GM18511 (cell line): ENCODE measurements at regions not wholly inside any gene's neighbourhood (a gene's known extent, or its start where the extent isn't known, plus 50 kb on each side); places are given as distances from the start of the nearest gene placed in this dataset.
"Not testable (repeated sequence)": the region's sequence is repeated elsewhere in the genome, so short reads cannot be mapped to it uniquely, and the experiment has no call there.

ENCODE experiments used
- ATAC-seq: cut with Tn5 transposase; IDR thresholded peaks from one replicate; pipeline ENCODE4 v1.9.1; 2021; ENCODE audit warnings: mild to moderate bottlenecking, moderate library complexity; ENCODE audit not compliant: unreplicated experiment

DNA sequence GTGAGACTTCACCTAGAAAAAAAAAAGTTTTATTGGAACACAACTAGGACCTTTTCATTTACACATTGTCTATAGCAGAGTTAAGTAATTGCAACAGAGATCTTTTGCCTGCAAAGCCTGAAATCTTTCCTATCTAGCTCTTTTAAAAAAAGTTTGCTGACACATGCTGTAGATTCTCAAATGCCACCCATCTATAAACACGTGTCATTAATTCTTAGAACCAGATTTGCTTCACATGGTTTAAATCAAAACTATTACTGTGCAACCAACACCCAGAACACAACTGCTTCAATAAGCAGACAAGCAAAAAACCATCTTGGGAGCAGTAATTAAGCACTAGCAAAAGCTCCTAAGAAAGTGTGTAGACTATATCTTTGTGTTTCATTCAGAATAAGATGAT lies 55.0 kb downstream of the OXSM start:
- no peak for ATAC-seq

DNA sequence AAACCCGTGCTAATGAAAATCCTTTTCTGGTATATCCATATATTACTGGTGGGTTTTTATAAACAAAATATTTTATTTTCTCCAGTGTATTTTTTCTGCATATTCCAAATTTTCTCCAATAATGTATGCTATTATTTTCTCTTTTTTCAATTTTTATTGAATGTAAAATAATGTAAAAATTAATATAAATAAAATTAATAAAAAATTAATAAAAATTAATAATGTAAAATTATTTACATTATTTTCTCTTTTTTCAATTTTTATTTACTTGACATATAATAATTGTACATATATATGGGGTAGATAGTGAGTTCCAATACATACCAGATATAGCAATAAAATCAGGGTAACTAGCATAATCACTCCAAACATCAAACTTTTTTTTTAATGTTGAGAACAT lies 56.4 kb downstream of the OXSM start:
- no peak for ATAC-seq

DNA sequence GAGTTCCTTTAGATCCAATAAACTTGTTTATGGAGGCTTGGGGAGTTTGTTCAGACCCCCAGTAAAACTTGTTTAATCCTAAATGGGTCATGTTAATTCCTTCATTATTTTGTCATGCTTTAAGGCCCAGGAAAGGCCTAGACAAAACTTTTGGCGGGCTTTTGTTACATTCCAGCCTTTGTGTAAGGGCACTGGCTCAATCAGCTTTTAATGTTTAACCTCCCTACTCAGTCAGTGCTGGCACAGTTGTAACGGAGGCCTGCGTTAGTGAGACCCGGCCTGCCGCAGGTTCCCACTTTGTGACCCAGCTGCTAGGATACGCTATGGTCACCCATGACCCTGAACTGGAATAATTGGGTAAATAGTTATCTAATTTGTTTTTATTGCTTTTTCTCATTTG lies 59.2 kb downstream of the OXSM start:
- no peak for ATAC-seq

DNA sequence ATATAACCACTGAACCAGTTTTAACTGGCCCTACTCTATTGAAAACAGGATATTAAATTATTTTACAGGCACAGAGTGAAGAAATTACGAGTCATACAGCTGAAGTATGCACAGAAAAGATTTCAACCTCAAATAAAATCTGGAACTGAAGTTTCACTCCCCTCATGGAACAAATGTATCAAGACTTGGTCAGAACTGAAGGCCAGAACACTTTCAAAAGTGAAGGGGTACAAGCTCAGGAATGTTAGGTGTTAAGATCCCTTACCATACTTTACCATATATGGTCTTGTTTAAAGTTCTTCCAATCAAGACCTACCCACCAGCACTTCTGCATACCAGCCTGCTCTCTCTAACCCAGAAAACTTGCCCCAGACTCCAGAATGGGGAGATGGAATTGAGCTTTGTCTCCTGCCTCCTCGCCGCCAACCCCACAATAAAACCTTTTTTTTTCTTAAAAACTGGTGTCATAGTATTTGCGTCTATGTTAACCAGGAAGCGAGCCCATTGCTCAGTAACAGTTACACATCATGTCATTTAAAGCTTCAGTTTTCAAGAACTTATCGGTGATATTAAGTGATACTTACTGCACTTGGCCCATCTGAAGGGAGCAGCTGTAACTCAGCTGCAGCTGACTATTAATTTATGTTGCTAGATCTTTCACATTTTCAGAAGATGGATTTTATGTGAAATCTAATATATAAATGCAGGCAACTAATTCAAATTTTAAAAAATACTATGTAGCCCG lies 59.9 kb downstream of the OXSM start:
- ATAC-seq, result no peak

DNA sequence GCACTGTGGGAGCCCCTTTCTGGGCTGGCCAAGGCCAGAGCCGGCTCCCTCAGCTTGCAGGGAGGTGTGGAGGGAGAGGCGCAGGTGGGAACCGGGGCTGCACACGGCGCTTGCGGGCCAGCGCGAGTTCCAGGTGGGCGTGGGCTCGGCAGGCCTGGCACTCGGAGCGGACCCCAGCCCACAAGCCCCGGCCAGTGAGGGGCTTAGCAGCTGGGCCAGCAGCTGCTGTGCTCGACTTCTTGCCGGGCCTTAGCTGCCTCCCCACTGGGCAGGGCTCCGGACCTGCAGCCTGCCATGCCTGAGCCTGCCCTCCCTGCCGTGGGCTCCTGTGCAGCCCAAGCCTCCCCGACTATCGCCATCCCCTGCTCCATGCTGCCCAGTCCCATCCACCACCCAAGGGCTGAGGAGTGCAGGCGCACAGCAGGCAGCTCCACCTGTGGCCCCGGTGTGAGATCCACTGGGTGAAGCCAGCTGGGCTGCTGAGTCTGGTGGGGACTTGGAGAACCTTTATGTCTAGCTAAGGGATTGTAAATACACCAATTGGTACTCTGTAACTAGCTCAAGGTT lies 61.9 kb downstream of the OXSM start:
- not testable (repeated sequence) for ATAC-seq

DNA sequence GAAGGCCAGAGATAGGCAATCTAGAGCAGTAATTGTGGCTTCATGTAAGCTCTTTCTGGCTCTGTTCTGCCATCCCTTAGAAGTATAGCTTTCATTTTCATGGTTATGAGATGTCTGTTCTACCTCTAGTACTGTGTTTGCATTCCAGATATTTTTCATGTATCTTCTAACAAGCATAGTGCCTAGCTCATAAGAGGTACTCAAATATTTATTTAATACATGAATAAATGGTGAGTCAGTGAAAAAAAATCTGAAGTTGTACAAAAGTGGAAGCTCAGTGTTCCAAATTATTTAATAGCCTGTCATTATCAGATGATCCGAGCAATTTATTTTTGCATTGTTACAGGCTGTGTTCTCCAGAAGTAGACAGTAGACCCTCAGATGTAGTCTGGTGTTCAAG lies 64.3 kb downstream of the OXSM start:
- ATAC-seq, result no peak

DNA sequence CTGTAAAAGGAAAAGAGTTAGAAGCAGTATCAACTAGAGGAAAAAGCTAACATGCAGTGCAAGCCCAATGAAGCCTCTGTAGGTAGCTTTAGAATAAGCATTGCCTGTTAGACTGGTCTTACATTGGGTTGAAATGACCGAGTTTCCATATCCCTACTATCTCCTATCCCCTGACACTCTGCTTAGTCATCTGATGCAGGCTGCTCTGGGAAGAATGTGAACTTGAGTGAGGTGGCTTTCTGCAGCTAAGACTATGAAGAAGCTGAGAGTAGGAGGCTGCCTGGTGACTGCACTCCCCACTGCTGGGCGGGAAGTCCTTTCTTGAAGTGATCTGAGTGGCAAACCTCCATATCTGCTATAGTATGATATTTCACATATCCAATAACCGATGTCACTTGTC lies 64.7 kb downstream of the OXSM start:
- no peak for ATAC-seq

DNA sequence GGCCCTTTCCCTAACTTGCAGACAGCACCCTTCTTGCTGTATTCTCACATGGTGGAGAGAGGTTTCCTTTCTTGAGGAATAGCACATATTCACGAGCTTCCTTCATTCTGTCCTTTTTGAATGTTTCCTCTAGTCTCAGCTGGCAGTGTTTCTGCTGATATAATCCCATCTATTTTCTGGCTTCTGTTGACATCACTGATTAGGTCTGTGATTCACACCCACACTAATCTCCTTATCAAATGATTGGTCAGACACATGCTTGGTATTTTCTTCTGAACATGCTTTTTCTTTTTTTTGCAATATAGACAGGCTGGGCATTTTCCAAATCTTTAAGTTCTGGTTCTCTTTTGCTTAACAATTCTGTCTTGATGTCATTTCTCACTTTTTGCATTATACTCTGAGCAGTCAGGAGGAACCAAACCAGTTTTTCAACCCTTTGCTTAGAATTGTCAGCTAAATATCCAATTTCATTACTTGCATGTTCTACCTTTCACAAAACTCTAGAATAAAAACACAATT lies 65.4 kb downstream of the OXSM start:
- no peak for ATAC-seq

DNA sequence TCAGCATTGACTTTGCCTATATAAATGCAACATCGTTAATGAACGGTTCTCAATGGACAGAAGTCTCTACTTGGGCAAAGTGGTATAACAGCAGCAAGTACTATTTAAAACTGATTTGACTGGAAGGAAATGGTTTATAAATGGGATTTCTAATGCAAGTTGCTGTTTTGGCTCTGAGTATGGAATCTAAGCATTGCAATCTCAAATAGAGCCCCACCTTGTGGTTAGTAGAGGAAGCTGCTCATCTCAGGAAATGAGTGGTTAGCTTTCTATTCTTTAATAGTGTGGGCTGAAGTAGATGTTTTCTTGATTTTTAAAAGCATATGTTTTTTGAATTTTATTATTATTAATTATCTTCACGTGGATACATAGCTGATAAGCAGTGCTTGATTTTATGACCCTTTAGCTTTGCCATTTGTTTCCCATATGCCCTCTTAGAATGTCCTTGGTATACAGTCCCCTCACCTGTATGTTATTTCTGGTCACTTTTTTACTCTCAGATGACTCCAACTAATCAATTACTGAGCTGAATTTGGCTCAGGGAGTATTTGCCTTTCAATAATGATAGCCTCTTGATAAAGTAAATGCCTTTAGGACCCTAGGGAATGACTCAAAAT lies 67.1 kb downstream of the OXSM start:
- peak; percentile 94 for ATAC-seq

DNA sequence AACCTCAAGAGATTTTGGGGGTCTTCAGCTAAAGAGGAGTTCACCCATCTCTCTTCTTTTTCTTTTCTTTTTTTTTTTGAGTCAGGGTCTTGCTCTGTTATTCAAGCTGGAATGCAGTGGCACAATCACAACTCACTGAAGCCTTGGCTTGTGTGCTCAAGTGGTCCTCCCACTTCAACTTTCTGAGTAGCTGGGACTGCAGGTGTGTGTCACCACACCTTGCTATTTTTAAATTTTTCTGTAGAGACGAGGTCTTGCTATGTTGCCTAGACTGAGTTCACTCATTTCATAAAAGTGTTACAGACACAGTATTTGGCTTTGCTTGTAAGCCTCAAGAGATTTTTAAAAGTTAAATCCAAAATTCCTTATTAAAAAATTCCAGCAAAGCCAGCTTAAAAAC lies 71.7 kb downstream of the OXSM start:
- no peak for ATAC-seq

DNA sequence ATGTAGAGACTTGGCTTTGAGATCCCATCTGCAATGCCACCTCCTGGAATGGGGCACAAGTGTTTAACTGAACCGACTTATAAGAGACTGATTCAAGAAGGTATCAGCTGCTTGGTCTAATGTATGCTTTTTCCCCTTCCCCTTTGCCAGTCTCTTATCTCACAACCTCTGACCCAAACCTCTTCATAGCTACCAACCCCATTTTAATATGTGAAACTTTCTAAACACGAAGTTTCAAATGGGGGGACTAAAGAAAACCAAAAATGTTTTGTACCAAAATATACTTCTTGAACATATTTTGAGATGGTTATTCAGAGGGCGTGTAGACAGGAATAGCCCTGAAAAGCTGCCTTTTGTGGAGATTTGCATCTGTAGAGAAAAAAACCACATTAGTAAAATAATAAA lies 73.1 kb downstream of the OXSM start:
- ATAC-seq, result peak; percentile 74

DNA sequence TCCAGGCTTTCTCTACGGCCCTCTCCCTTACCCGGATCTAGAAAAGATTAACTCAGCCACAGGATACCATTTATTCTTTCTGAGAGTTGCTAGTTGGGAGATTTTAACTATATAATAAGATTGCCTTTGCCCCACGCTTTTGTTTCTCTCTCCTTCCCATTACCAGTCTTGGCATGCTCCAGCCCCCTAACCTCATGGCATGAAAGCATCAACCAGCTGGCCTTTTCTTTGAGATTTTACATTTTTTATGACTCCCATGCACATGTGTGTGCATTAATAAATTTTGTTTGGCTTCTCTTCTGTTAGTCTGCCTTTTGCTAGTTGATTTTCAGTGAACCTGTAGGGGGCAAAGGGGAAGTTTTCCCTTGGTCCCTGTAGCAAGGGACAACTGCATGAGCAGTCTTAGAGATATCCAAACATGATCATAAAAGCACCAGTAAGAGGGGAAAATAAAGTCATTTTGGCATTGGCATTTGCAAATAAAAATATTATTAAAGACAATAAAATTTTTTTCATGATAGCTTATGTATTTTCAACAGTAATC lies 73.6 kb downstream of the OXSM start:
- ATAC-seq, result peak; percentile 41

DNA sequence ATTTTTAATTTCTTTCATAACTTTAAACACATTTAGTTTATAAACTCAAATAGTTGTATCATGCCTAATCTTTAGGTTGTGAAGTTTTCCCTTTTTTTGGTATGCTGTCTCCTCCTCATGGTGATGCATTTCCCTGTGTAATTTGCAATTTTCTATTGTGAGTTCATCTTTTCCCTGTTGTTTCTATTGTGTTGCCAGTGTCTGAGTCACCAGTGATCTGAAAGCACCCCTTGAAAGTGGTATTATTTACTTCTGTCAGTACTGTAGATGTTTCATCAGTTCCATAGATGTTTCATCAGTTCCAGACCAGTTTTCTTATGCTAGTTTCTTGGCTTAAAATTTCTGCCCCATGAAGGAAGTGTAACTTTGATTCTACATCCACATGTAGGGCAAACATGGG lies 80.6 kb downstream of the OXSM start:
- ATAC-seq, result no peak

DNA sequence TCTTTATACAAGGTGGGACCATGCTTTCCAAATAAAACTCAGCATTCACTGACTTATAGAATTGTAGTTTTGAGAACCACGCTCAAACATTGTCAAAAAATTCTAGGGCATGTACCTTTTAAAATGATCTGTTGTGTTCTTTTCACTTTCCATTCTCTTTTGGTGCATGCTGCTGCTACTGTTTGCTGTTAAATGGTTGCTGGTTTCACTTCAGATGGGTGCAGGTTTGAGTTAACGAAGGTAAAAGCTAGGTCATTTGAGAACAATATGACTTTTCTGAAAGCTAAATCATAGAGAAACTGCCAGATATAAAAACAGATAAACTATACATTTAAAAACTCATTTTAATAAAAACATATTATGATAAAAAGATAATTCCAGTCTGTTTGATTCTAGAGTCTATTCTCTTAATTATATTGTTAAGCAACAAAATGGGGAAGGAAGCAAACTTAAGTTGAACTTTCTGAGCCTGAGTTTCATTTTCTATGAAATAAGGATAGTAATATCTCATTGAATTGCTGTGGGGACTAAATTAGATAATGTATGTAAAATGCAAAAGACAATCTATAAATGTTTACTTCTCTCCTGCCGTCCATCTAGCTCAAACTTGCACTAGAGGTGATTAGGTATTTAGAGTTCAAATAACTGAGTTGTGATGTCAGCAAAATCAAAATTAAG lies 82.4 kb downstream of the OXSM start:
- ATAC-seq, result peak; percentile 94

DNA sequence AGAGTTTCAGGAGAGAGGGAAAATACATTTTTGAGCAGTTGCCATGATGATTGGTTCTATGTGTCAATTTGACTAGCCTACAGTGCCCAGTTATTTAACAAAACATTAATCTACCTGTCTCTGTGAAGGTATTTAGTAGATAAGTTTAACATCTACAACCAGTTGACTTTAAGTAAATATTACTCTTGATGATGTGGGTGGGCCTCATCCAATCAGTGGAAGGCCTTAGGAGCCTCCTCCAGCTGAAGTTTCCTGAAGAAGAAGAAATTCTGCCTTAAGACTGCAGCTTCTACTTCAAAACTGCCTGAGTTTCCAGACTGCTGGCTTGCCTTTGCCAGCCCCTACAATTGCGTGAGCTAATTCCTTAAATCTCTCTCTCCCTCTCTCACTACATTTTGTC lies 93.6 kb downstream of the OXSM start:
- no peak for ATAC-seq

DNA sequence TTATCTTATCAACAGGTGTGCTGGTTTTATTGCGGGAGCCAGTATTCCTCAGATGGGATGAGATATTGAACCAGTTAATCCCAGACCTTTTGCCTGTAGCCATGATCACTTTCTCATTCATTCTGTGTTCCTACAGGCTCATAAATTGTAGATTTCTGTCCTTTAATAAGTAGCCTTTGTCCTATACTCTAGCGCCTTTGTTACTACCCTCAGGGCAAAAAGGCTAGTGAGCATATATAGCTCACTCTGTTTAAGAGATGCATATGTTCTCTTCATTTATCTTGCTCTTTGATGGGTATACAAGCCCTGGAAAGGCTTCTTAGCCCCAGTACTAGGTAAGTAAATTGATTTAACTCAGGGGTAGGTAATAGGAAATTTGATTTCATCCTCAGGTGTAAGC lies 95.1 kb downstream of the OXSM start:
- ATAC-seq, result no peak

DNA sequence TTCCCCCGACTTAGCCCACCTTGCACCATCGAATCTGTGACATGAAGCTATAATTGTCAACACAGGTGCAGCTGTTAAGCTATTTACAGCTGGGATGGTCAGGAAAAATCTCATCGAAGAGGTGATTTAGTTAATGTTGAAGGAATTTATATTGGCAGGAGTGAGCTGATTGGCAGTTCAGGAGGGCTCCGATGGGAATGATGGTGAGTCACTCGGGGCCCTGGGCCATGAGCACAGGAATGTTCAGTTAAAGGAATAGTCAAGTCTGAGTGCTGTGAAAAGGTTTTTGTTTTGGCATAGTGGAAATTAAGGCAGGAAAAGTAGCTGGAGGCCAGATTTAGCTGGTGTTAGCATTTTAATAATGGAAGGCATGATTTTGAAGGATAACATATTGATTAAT lies 95.7 kb downstream of the OXSM start:
- ATAC-seq, result no peak

DNA sequence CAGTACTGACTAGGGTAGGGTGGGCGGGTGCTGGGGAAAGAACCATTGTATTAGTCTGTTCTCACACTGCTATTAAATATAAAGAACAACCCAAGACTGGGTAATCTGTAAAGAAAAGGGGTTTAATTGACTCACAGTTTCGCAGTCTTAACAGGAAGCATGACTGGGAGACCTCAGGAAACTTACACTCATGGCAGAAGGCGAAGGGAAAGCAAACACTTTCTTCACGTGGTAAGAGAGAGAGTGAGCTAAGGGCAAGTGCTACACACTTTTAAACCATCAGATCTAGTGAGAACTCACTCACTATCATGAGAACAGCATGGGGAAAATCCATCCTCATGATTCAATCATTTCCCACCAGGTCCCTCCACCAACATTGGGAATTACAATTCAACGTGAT lies 98.0 kb downstream of the OXSM start:
- no peak for ATAC-seq

DNA sequence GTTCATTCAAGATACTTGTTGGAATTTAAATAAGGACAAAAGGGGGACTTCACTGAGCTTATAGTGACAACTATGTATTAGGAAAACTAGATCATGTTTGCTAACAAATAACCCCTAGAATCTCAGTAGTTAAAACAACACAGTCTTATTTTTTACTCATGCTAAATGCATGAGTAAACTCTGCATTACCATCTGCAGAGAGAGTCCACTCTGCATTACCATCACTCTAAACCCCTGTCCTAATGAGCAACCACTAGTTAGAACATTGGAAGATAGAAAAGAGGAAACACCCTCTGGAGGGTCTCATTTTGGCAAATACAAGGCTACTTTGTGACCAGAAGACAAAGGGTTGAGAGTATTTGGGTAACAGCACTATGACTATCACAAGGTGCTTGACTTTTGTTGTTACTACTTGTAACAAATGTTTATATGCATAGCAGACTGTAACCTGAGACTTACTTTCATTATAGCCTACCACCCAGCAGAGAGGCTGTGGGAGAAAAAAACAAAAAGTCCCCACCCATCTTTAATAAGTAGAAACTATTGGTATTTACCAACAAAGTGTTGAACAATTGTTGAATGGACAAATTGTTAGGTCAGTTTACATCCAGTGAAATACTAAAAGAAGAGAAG lies 99.1 kb downstream of the OXSM start:
- ATAC-seq, result no peak

DNA sequence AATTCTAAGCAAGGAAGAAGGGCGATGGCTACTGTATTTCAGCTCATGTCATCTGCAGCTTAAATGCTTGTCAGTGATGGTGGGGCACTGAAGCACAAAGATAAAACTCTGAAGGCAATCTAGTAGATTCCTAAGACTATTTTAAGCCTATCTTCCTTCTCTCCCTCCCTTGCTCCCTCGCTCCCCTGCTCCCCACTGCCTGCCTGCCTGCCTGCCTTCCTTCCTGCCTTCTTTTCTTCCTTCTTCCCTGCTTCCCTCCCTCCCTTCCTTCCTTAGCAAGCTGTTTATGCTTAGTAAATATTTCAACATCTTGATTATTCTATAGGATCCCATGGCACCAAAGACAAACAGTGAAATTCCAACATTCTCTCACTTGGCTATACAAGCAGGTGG lies 99.6 kb downstream of the OXSM start:
- ATAC-seq, result no peak

DNA sequence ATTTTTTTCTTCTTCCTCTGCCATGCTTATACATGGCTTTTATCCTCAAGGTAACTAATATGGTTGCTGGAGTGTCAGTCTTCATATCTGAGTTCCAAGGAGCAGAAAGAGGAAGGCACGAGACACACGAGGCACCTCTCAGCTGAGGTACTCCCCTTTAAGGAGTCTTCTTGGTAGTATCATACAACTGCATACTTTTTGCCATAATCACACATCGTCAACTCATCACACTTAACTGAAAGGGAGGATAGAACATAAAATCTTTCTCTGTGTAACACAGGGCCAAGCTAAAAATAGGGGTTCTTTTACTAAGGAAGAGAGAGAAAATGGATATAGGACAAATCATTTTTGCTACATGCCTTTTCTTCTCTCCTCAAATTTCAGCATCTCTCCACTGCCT lies 104.2 kb downstream of the OXSM start:
- no peak for ATAC-seq
